Liver (tissue), 8 donors: ENCODE measurements at regions not wholly inside any gene's neighbourhood (a gene's known extent, or its start where the extent isn't known, plus 50 kb on each side); places are given as distances from the start of the nearest gene placed in this dataset.
A peak's percentile ranks its signal among the peaks of the same experiment; 100 is the strongest.

Experiments
- DNase-seq: peaks from one replicate; pipeline ENCODE4 v3.0.0-alpha.2; 2017; ENCODE audit warnings: low spot score
- H3K27ac ChIP-seq, 2 donors: one replicate each; pipeline ENCODE4 v1.7.0; 2013; ENCODE audit warnings: inconsistent platforms in 2 of 2, low read length in 2 of 2, control low read depth in 1 of 2, low read depth in 1 of 2, mild to moderate bottlenecking in 1 of 2
- H3K27me3 ChIP-seq, 4 donors: one replicate each; pipeline versions ENCODE4 v1.6.1 to v1.7.0; 2013; ENCODE audit warnings: low read length in 3 of 4, inconsistent platforms in 1 of 4, mild to moderate bottlenecking in 1 of 4, moderate library complexity in 1 of 4; ENCODE audit not compliant: control insufficient read depth in 4 of 4, insufficient read depth in 4 of 4
- H3K36me3 ChIP-seq, 4 donors: one replicate each; pipeline versions ENCODE4 v1.6.1 to v1.7.0; 2013; ENCODE audit warnings: low read length in 3 of 4, mild to moderate bottlenecking in 3 of 4, low read depth in 1 of 4, moderate library complexity in 1 of 4; ENCODE audit not compliant: control insufficient read depth in 4 of 4, insufficient read depth in 3 of 4
- H3K4me1 ChIP-seq, 4 donors: one replicate each; pipeline versions ENCODE4 v1.6.1 to v1.7.0; 2013; ENCODE audit warnings: low read length in 3 of 4, mild to moderate bottlenecking in 3 of 4, moderate library complexity in 1 of 4; ENCODE audit not compliant: control insufficient read depth in 4 of 4, insufficient read depth in 4 of 4
- H3K4me3 ChIP-seq, 3 donors: one replicate each; pipeline versions ENCODE4 v1.6.1 to v1.7.0; 2013; ENCODE audit warnings: low read length in 3 of 3, control low read depth in 1 of 3, low read depth in 1 of 3, mild to moderate bottlenecking in 1 of 3
- H3K9ac ChIP-seq, 2 donors: one replicate each; pipeline ENCODE4 v1.7.0; 2013; ENCODE audit warnings: low read length in 2 of 2, mild to moderate bottlenecking in 2 of 2, moderate library complexity in 2 of 2, control low read depth in 1 of 2, low read depth in 1 of 2
- H3K9me3 ChIP-seq, 4 donors: one replicate each; pipeline versions ENCODE4 v1.6.1 to v1.7.0; 2013; ENCODE audit warnings: low read length in 3 of 4; ENCODE audit not compliant: control insufficient read depth in 4 of 4
- ATF3 ChIP-seq: IDR thresholded peaks from 2 replicates; pipeline ENCODE4 v1.6.1; 2016; ENCODE audit warnings: antibody characterized with exemption
- CTCF ChIP-seq: fragments of 150-350 bp; IDR thresholded peaks from 2 replicates; pipeline ENCODE4 v1.5.1; 2017; ENCODE audit warnings: improper control_type of control experiment, low read depth, low read length; ENCODE audit not compliant: missing input control
- EGR1 ChIP-seq, 2 donors: IDR thresholded peaks; 2 replicates each; pipeline ENCODE4 v1.6.1; 2016 to 2018; ENCODE audit warnings: antibody characterized with exemption in 2 of 2, low read depth in 2 of 2
- FOXA1 ChIP-seq: IDR thresholded peaks from 2 replicates; pipeline ENCODE4 v1.6.1; 2016; ENCODE audit warnings: antibody characterized with exemption
- FOXA2 ChIP-seq: IDR thresholded peaks from 2 replicates; pipeline ENCODE4 v1.6.1; 2016; ENCODE audit warnings: antibody characterized with exemption
- GABPA ChIP-seq, 2 donors: IDR thresholded peaks in 1 of 2; conservative IDR thresholded peaks in 1 of 2; 2 replicates each; pipeline ENCODE4 v1.6.1; 2016; ENCODE audit warnings: antibody characterized with exemption in 2 of 2, mild to moderate bottlenecking in 1 of 2, moderate library complexity in 1 of 2
- HNF4A ChIP-seq, 2 donors: conservative IDR thresholded peaks; 2 replicates each; pipeline ENCODE4 v1.6.1; 2016; ENCODE audit warnings: antibody characterized with exemption in 2 of 2, mild to moderate bottlenecking in 2 of 2
- HNF4G ChIP-seq: IDR thresholded peaks from 2 replicates; pipeline ENCODE4 v1.6.1; 2016; ENCODE audit warnings: antibody characterized with exemption
- JUND ChIP-seq, 2 donors: IDR thresholded peaks; 2 replicates each; pipeline ENCODE4 v1.6.1; 2016; ENCODE audit warnings: antibody characterized with exemption in 2 of 2
- MAX ChIP-seq: IDR thresholded peaks from 2 replicates; pipeline ENCODE4 v1.6.1; 2016; ENCODE audit warnings: antibody characterized with exemption
- NR2F2 ChIP-seq: IDR thresholded peaks from 2 replicates; pipeline ENCODE4 v1.6.1; 2016; ENCODE audit warnings: antibody characterized with exemption
- RAD21 ChIP-seq, 2 donors: IDR thresholded peaks; 2 replicates each; pipeline ENCODE4 v1.6.1; 2016; ENCODE audit warnings: antibody characterized with exemption in 2 of 2, mild to moderate bottlenecking in 2 of 2
- REST ChIP-seq: IDR thresholded peaks from 2 replicates; pipeline ENCODE4 v1.6.1; 2016; ENCODE audit warnings: antibody characterized with exemption, mild to moderate bottlenecking
- SP1 ChIP-seq: IDR thresholded peaks from 2 replicates; pipeline ENCODE4 v1.6.1; 2018; ENCODE audit warnings: antibody characterized with exemption, mild to moderate bottlenecking
- TAF1 ChIP-seq: conservative IDR thresholded peaks from 2 replicates; pipeline ENCODE4 v1.6.1; 2016; ENCODE audit warnings: antibody characterized with exemption, mild to moderate bottlenecking
- YY1 ChIP-seq: IDR thresholded peaks from 2 replicates; pipeline ENCODE4 v1.6.1; 2016; ENCODE audit warnings: antibody characterized with exemption, mild to moderate bottlenecking
- ZBTB33 ChIP-seq: IDR thresholded peaks from 2 replicates; pipeline ENCODE4 v1.6.1; 2016; ENCODE audit warnings: antibody characterized with exemption
- WGBS: extraction: QIAGEN DNeasy Blood & Tissue Kit; methylation state at CpG from one replicate; pipeline ENCODE4 v1.1.7; 2013; 5-methylcytosine and 5-hydroxymethylcytosine counted together
- donor health status: healthy.
- donor health status: healthy.
- donor health status: healthy.
- donor health status: healthy.
- donor health status: healthy.

- no peak for TF ChIP-seq ZBTB33
- TF ChIP-seq HNF4G, result no peak
- TF ChIP-seq EGR1 (IDR thresholded peaks at IDR 0.05; ENCODE audit: low read depth in 2 of 2), result no peak
- TF ChIP-seq CTCF, result no peak
- no peak for TF ChIP-seq YY1
Observed at GRCh38 chr1:55280731-55281130, 65.6 kb upstream of the USP24 start (continued).

GRCh38 chr1:55279627-55280026, 64.5 kb upstream of the USP24 start:
- 54% methylated on average over 3 of the region's 3 CpGs for WGBS
- Histone ChIP-seq H3K36me3 (no peaks in the 10 kb centered on the region), H3K27me3 (no peaks in the 10 kb centered on the region), H3K4me3 (no peak overlapping the region), H3K27ac (no peak overlapping the region), H3K9ac (no peak overlapping the region), H3K4me1 (peaks cover 0 to 3% (median 1%) of the 10 kb centered on the region in 4 donors), H3K9me3 (no peaks in the 10 kb centered on the region)
- DNase-seq, result no peak
- no peak for TF ChIP-seq ZBTB33
- TF ChIP-seq FOXA2, result no peak
- TF ChIP-seq CTCF, result no peak
- TF ChIP-seq SP1, result peak; percentile 16
- TF ChIP-seq TAF1, result no peak
- peak; percentile 66 for TF ChIP-seq HNF4A (conservative IDR thresholded peaks at IDR 0.05)
- no peak for TF ChIP-seq NR2F2
- TF ChIP-seq FOXA1, result no peak
- TF ChIP-seq RAD21 (IDR thresholded peaks at IDR 0.05), result no peak
- no peak for TF ChIP-seq EGR1 (IDR thresholded peaks at IDR 0.05; ENCODE audit: low read depth in 2 of 2)
- no peak for TF ChIP-seq REST
- no peak for TF ChIP-seq MAX
- TF ChIP-seq GABPA (IDR thresholded peaks at IDR 0.05 in 1 of 2, conservative IDR thresholded peaks at IDR 0.05 in 1 of 2), result no peak
- TF ChIP-seq JUND (IDR thresholded peaks at IDR 0.05), result no peak
- no peak for TF ChIP-seq ATF3
